OCI-LY1 (cell line): ENCODE measurements at regions not wholly inside any gene's neighbourhood (a gene's known extent, or its start where the extent isn't known, plus 50 kb on each side); places are given as distances from the start of the nearest gene placed in this dataset.

Source experiments
- EZH2 ChIP-seq: fragments of 200-600 bp; sonication (generic), shearing (Covaris generic); IDR thresholded peaks from 2 replicates; pipeline ENCODE4 v1.8.0; 2017; ENCODE audit warnings: borderline replicate concordance, mixed run types, mild to moderate bottlenecking, antibody characterized with exemption, low read length, moderate library complexity, mixed read lengths
- TF ChIP-seq, protein P1 (sequence below): fragments of 200-600 bp; sonication (generic), shearing (Covaris generic); IDR thresholded peaks from 2 replicates; pipeline ENCODE4 v1.5.1; 2017; ENCODE audit warnings: mild to moderate bottlenecking, antibody characterized with exemption, low read length, moderate library complexity, mixed read lengths

DNA sequence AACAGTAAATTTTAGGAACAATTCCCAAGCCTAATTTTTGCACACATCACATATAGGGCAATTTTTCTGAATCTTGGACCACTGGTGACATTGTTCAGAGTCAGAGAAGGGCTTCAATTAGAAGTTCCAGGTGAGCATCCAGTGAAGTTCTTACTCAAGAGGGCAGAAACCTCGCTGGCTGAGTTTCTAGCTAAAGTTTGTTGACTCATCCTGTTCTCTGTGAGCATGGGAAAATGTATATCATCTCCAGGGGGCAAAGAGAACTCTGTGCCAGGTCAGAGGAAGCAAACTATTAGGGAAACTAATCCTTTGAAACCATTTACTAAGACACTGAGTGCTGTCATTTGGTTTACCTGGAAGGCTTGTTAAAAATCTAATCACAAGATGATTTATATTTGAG, 695.6 kb upstream of the IGFBP3 start:
- TF ChIP-seq, protein P1, sequence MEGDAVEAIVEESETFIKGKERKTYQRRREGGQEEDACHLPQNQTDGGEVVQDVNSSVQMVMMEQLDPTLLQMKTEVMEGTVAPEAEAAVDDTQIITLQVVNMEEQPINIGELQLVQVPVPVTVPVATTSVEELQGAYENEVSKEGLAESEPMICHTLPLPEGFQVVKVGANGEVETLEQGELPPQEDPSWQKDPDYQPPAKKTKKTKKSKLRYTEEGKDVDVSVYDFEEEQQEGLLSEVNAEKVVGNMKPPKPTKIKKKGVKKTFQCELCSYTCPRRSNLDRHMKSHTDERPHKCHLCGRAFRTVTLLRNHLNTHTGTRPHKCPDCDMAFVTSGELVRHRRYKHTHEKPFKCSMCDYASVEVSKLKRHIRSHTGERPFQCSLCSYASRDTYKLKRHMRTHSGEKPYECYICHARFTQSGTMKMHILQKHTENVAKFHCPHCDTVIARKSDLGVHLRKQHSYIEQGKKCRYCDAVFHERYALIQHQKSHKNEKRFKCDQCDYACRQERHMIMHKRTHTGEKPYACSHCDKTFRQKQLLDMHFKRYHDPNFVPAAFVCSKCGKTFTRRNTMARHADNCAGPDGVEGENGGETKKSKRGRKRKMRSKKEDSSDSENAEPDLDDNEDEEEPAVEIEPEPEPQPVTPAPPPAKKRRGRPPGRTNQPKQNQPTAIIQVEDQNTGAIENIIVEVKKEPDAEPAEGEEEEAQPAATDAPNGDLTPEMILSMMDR = no peak
- TF ChIP-seq EZH2 = no peak
